Liver (tissue), 8 donors: ENCODE measurements at regions not wholly inside any gene's neighbourhood (a gene's known extent, or its start where the extent isn't known, plus 50 kb on each side); places are given as distances from the start of the nearest gene placed in this dataset.

Experiments
- DNase-seq: peaks from one replicate; pipeline ENCODE4 v3.0.0-alpha.2; 2017; ENCODE audit warnings: low spot score
- H3K27ac ChIP-seq, 2 donors: one replicate each; pipeline ENCODE4 v1.7.0; 2013; ENCODE audit warnings: inconsistent platforms in 2 of 2, low read length in 2 of 2, control low read depth in 1 of 2, low read depth in 1 of 2, mild to moderate bottlenecking in 1 of 2
- H3K27me3 ChIP-seq, 4 donors: one replicate each; pipeline versions ENCODE4 v1.6.1 to v1.7.0; 2013; ENCODE audit warnings: low read length in 3 of 4, inconsistent platforms in 1 of 4, mild to moderate bottlenecking in 1 of 4, moderate library complexity in 1 of 4; ENCODE audit not compliant: control insufficient read depth in 4 of 4, insufficient read depth in 4 of 4
- H3K36me3 ChIP-seq, 4 donors: one replicate each; pipeline versions ENCODE4 v1.6.1 to v1.7.0; 2013; ENCODE audit warnings: low read length in 3 of 4, mild to moderate bottlenecking in 3 of 4, low read depth in 1 of 4, moderate library complexity in 1 of 4; ENCODE audit not compliant: control insufficient read depth in 4 of 4, insufficient read depth in 3 of 4
- H3K4me1 ChIP-seq, 4 donors: one replicate each; pipeline versions ENCODE4 v1.6.1 to v1.7.0; 2013; ENCODE audit warnings: low read length in 3 of 4, mild to moderate bottlenecking in 3 of 4, moderate library complexity in 1 of 4; ENCODE audit not compliant: control insufficient read depth in 4 of 4, insufficient read depth in 4 of 4
- H3K4me3 ChIP-seq, 3 donors: one replicate each; pipeline versions ENCODE4 v1.6.1 to v1.7.0; 2013; ENCODE audit warnings: low read length in 3 of 3, control low read depth in 1 of 3, low read depth in 1 of 3, mild to moderate bottlenecking in 1 of 3
- H3K9ac ChIP-seq, 2 donors: one replicate each; pipeline ENCODE4 v1.7.0; 2013; ENCODE audit warnings: low read length in 2 of 2, mild to moderate bottlenecking in 2 of 2, moderate library complexity in 2 of 2, control low read depth in 1 of 2, low read depth in 1 of 2
- H3K9me3 ChIP-seq, 4 donors: one replicate each; pipeline versions ENCODE4 v1.6.1 to v1.7.0; 2013; ENCODE audit warnings: low read length in 3 of 4; ENCODE audit not compliant: control insufficient read depth in 4 of 4
- CTCF ChIP-seq: fragments of 150-350 bp; IDR thresholded peaks from 2 replicates; pipeline ENCODE4 v1.5.1; 2017; ENCODE audit warnings: improper control_type of control experiment, low read depth, low read length; ENCODE audit not compliant: missing input control
- EGR1 ChIP-seq, 2 donors: IDR thresholded peaks; 2 replicates each; pipeline ENCODE4 v1.6.1; 2016 to 2018; ENCODE audit warnings: antibody characterized with exemption in 2 of 2, low read depth in 2 of 2
- FOXA1 ChIP-seq: IDR thresholded peaks from 2 replicates; pipeline ENCODE4 v1.6.1; 2016; ENCODE audit warnings: antibody characterized with exemption
- FOXA2 ChIP-seq: IDR thresholded peaks from 2 replicates; pipeline ENCODE4 v1.6.1; 2016; ENCODE audit warnings: antibody characterized with exemption
- GABPA ChIP-seq, 2 donors: IDR thresholded peaks in 1 of 2; conservative IDR thresholded peaks in 1 of 2; 2 replicates each; pipeline ENCODE4 v1.6.1; 2016; ENCODE audit warnings: antibody characterized with exemption in 2 of 2, mild to moderate bottlenecking in 1 of 2, moderate library complexity in 1 of 2
- HNF4A ChIP-seq, 2 donors: conservative IDR thresholded peaks; 2 replicates each; pipeline ENCODE4 v1.6.1; 2016; ENCODE audit warnings: antibody characterized with exemption in 2 of 2, mild to moderate bottlenecking in 2 of 2
- HNF4G ChIP-seq: IDR thresholded peaks from 2 replicates; pipeline ENCODE4 v1.6.1; 2016; ENCODE audit warnings: antibody characterized with exemption
- JUND ChIP-seq, 2 donors: IDR thresholded peaks; 2 replicates each; pipeline ENCODE4 v1.6.1; 2016; ENCODE audit warnings: antibody characterized with exemption in 2 of 2
- NR2F2 ChIP-seq: IDR thresholded peaks from 2 replicates; pipeline ENCODE4 v1.6.1; 2016; ENCODE audit warnings: antibody characterized with exemption
- RAD21 ChIP-seq, 2 donors: IDR thresholded peaks; 2 replicates each; pipeline ENCODE4 v1.6.1; 2016; ENCODE audit warnings: antibody characterized with exemption in 2 of 2, mild to moderate bottlenecking in 2 of 2
- RXRA ChIP-seq, 2 donors: IDR thresholded peaks; 2 replicates each; pipeline ENCODE4 v1.6.1; 2017 to 2018; ENCODE audit warnings: antibody characterized with exemption in 2 of 2, mild to moderate bottlenecking in 1 of 2
- YY1 ChIP-seq: IDR thresholded peaks from 2 replicates; pipeline ENCODE4 v1.6.1; 2016; ENCODE audit warnings: antibody characterized with exemption, mild to moderate bottlenecking
- WGBS: extraction: QIAGEN DNeasy Blood & Tissue Kit; methylation state at CpG from one replicate; pipeline ENCODE4 v1.1.7; 2013; 5-methylcytosine and 5-hydroxymethylcytosine counted together
- TF ChIP-seq, protein P1 (sequence below): IDR thresholded peaks from 2 replicates; pipeline ENCODE4 v1.6.1; 2016; ENCODE audit warnings: antibody characterized with exemption
- TF ChIP-seq, protein P2 (sequence below): IDR thresholded peaks from 2 replicates; pipeline ENCODE4 v1.6.1; 2016; ENCODE audit warnings: antibody characterized with exemption
- TF ChIP-seq, protein P3 (sequence below): IDR thresholded peaks from 2 replicates; pipeline ENCODE4 v1.6.1; 2016; ENCODE audit warnings: antibody characterized with exemption, mild to moderate bottlenecking
- TF ChIP-seq, protein P4 (sequence below): IDR thresholded peaks from 2 replicates; pipeline ENCODE4 v1.6.1; 2016; ENCODE audit warnings: antibody characterized with exemption
- donor health status: healthy.
- donor health status: healthy.
- donor health status: healthy.
- donor health status: healthy.
- donor health status: healthy.

- Histone ChIP-seq H3K9ac (no peak overlapping the region), H3K27me3 (no peaks in the 10 kb centered on the region), H3K4me1 (no peaks in the 10 kb centered on the region), H3K27ac (no peak overlapping the region), H3K36me3 (no peaks in the 10 kb centered on the region), H3K9me3 (no peaks in the 10 kb centered on the region), H3K4me3 (no peak overlapping the region)
- DNase-seq: no peak
- TF ChIP-seq NR2F2 (no peak), YY1 (no peak), HNF4G (no peak), FOXA2 (no peak), JUND (IDR thresholded peaks at IDR 0.05) (no peak), EGR1 (IDR thresholded peaks at IDR 0.05; ENCODE audit: low read depth in 2 of 2) (no peak), RAD21 (IDR thresholded peaks at IDR 0.05) (no peak)
- TF ChIP-seq, protein P1, sequence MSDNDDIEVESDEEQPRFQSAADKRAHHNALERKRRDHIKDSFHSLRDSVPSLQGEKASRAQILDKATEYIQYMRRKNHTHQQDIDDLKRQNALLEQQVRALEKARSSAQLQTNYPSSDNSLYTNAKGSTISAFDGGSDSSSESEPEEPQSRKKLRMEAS: no peak
- TF ChIP-seq, protein P2, sequence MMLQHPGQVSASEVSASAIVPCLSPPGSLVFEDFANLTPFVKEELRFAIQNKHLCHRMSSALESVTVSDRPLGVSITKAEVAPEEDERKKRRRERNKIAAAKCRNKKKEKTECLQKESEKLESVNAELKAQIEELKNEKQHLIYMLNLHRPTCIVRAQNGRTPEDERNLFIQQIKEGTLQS: no peak
- TF ChIP-seq, protein P3, sequence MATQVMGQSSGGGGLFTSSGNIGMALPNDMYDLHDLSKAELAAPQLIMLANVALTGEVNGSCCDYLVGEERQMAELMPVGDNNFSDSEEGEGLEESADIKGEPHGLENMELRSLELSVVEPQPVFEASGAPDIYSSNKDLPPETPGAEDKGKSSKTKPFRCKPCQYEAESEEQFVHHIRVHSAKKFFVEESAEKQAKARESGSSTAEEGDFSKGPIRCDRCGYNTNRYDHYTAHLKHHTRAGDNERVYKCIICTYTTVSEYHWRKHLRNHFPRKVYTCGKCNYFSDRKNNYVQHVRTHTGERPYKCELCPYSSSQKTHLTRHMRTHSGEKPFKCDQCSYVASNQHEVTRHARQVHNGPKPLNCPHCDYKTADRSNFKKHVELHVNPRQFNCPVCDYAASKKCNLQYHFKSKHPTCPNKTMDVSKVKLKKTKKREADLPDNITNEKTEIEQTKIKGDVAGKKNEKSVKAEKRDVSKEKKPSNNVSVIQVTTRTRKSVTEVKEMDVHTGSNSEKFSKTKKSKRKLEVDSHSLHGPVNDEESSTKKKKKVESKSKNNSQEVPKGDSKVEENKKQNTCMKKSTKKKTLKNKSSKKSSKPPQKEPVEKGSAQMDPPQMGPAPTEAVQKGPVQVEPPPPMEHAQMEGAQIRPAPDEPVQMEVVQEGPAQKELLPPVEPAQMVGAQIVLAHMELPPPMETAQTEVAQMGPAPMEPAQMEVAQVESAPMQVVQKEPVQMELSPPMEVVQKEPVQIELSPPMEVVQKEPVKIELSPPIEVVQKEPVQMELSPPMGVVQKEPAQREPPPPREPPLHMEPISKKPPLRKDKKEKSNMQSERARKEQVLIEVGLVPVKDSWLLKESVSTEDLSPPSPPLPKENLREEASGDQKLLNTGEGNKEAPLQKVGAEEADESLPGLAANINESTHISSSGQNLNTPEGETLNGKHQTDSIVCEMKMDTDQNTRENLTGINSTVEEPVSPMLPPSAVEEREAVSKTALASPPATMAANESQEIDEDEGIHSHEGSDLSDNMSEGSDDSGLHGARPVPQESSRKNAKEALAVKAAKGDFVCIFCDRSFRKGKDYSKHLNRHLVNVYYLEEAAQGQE: no peak
- WGBS: 96% methylated on average over 9 of the region's 9 CpGs
Observed at GRCh38 chr7:106808967-106809635, 56.0 kb upstream of the PIK3CG start.

GRCh38 chr7:106811472-106811871, 53.6 kb upstream of the PIK3CG start:
- no peaks in the 10 kb centered on the region for H3K36me3 ChIP-seq
- H3K27ac ChIP-seq: no peak overlapping the region
- H3K4me3 ChIP-seq: no peak overlapping the region
- no peaks in the 10 kb centered on the region for H3K4me1 ChIP-seq
- no peaks in the 10 kb centered on the region for H3K9me3 ChIP-seq
- TF ChIP-seq EGR1 (IDR thresholded peaks at IDR 0.05; ENCODE audit: low read depth in 2 of 2) (no peak), FOXA1 (no peak), FOXA2 (no peak), RXRA (IDR thresholded peaks at IDR 0.05) (no peak), CTCF (no peak), GABPA (IDR thresholded peaks at IDR 0.05 in 1 of 2, conservative IDR thresholded peaks at IDR 0.05 in 1 of 2) (no peak), HNF4A (conservative IDR thresholded peaks at IDR 0.05) (no peak)
- TF ChIP-seq, protein P1: no peak
- TF ChIP-seq, protein P4, sequence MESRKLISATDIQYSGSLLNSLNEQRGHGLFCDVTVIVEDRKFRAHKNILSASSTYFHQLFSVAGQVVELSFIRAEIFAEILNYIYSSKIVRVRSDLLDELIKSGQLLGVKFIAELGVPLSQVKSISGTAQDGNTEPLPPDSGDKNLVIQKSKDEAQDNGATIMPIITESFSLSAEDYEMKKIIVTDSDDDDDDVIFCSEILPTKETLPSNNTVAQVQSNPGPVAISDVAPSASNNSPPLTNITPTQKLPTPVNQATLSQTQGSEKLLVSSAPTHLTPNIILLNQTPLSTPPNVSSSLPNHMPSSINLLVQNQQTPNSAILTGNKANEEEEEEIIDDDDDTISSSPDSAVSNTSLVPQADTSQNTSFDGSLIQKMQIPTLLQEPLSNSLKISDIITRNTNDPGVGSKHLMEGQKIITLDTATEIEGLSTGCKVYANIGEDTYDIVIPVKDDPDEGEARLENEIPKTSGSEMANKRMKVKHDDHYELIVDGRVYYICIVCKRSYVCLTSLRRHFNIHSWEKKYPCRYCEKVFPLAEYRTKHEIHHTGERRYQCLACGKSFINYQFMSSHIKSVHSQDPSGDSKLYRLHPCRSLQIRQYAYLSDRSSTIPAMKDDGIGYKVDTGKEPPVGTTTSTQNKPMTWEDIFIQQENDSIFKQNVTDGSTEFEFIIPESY: no peak
- no peak overlapping the region for H3K9ac ChIP-seq
- no peak for DNase-seq
- H3K27me3 ChIP-seq: no peaks in the 10 kb centered on the region
- 66% methylated on average over 3 of the region's 3 CpGs for WGBS
